Common myeloid progenitor, CD34-positive (primary cell): ENCODE measurements at regions not wholly inside any gene's neighbourhood (a gene's known extent, or its start where the extent isn't known, plus 50 kb on each side); places are given as distances from the start of the nearest gene placed in this dataset.

Experiments
- CTCF ChIA-PET: fragments of 350-600 bp; sonication (Branson Sonifier 250); formaldehyde crosslinking; loops from one replicate; lab custom pipeline; 2021; ENCODE audit warnings: antibody characterized with exemption; lab: Charles Lee
- POLR2A ChIA-PET: fragments of 350-600 bp; sonication (Branson Sonifier 250); formaldehyde crosslinking; loops from one replicate; lab custom pipeline; 2021; ENCODE audit warnings: antibody characterized with exemption; lab: Charles Lee
- DNase-seq, 3 donors: peaks; one replicate each; pipeline versions ENCODE4 v3.0.0 to v3.0.0-alpha.2; 2013
- H3K27ac ChIP-seq, 2 experiments: 1 replicate in 1 of 2; 2 replicates in 1 of 2; pipeline ENCODE4 v1.7.0; 2013; ENCODE audit warnings: inconsistent platforms in 2 of 2, low read length in 2 of 2, mild to moderate bottlenecking in 2 of 2, low read depth in 1 of 2, moderate library complexity in 1 of 2; ENCODE audit not compliant: severe bottlenecking in 2 of 2, insufficient read depth in 1 of 2, poor library complexity in 1 of 2
- H3K27me3 ChIP-seq, 5 experiments: replicated peaks in 2 of 5; 1 replicate in 3 of 5; 2 replicates in 2 of 5; pipeline versions ENCODE4 v1.6.1 to v1.7.0; 2013; ENCODE audit warnings: low read length in 4 of 5, mild to moderate bottlenecking in 2 of 5, moderate library complexity in 2 of 5, inconsistent platforms in 1 of 5; ENCODE audit not compliant: insufficient read depth in 5 of 5, control insufficient read depth in 4 of 5
- H3K36me3 ChIP-seq, 4 experiments: 1 replicate in 2 of 4; 2 replicates in 2 of 4; pipeline versions ENCODE4 v1.6.1 to v1.7.0; 2013; ENCODE audit warnings: low read length in 3 of 4, control low read depth in 1 of 4, mild to moderate bottlenecking in 1 of 4; ENCODE audit not compliant: control insufficient read depth in 4 of 4, insufficient read depth in 4 of 4
- H3K4me1 ChIP-seq, 4 experiments: 1 replicate in 3 of 4; 2 replicates in 1 of 4; pipeline versions ENCODE4 v1.6.1 to v1.7.1; 2013; ENCODE audit warnings: low read length in 3 of 4, mild to moderate bottlenecking in 3 of 4, control low read depth in 1 of 4, inconsistent platforms in 1 of 4, moderate library complexity in 1 of 4; ENCODE audit not compliant: control insufficient read depth in 4 of 4, insufficient read depth in 4 of 4; ENCODE audit errors: control extremely low read depth in 1 of 4
- H3K4me3 ChIP-seq, 7 experiments: 1 replicate in 4 of 7; 2 replicates in 3 of 7; pipeline versions ENCODE4 v1.5.1 to v1.7.0; 2013; ENCODE audit warnings: mild to moderate bottlenecking in 7 of 7, low read length in 6 of 7, moderate library complexity in 6 of 7, inconsistent platforms in 2 of 7, low read depth in 2 of 7, control low read depth in 1 of 7; ENCODE audit not compliant: insufficient read depth in 4 of 7, control insufficient read depth in 1 of 7; ENCODE audit errors: extremely low read depth in 1 of 7
- H3K9me3 ChIP-seq, 5 experiments: 1 replicate in 4 of 5; 2 replicates in 1 of 5; pipeline versions ENCODE4 v1.6.1 to v1.7.1; 2013; ENCODE audit warnings: low read length in 4 of 5, mild to moderate bottlenecking in 2 of 5, inconsistent platforms in 1 of 5, low read depth in 1 of 5, moderate library complexity in 1 of 5; ENCODE audit not compliant: control insufficient read depth in 4 of 5, insufficient read depth in 2 of 5; ENCODE audit errors: control extremely low read depth in 1 of 5
- WGBS: methylation state at CpG from one replicate; pipeline ENCODE4 v1.1.5; 2013; ENCODE audit not compliant: insufficient coverage; 5-methylcytosine and 5-hydroxymethylcytosine counted together

DNA sequence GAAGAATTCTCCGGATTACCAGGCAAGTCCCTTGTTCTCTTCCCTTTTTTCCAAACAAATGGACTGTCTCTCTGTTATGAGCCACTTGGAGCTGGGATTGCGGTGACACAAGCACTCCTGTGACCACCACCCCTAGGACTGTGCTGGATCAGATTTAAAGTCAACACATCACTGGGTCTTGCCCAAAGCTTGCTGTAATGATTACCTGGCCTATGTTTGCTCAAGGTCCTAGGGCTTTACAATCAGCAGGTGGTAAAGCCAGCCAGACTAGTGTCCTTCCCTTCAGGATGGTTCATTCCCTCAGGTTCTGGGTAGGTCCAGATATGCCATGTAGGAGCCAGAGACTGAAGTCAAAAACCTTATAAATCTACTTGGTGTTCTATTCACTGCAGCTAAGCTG lies 144.7 kb downstream of the COX18 start:
- H3K4me1 ChIP-seq: no peaks in the 10 kb centered on the region
- no peak overlapping the region for H3K27ac ChIP-seq
- no peaks in the 10 kb centered on the region for H3K27me3 ChIP-seq
- 88% methylated on average over 2 of the region's 2 CpGs for WGBS
- H3K9me3 ChIP-seq: peaks cover 0 to 5% (median 2%) of the 10 kb centered on the region in 5 experiments
- CTCF ChIA-PET: no interaction called here
- no peak overlapping the region for H3K4me3 ChIP-seq
- no peak for DNase-seq
- POLR2A ChIA-PET: no interaction called here
- no peaks in the 10 kb centered on the region for H3K36me3 ChIP-seq

DNA sequence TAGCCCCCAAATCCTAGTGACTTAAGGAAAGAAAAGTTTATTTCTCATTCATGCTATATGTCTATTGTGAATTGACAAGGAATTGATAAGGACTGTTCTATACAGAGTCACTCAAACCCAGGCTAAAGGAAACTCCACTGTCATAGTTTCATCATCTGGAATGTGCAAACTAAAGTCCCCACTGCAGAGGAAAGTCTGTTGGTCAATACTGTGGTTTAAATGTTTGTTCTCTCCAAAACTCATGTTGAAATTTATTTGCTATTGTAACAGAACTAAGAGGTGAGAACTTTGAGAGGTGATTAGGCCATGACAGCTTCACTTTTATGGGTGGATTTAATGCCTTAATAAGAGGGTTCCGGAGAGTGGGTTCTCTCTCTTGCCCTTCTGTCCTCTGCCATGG lies 149.6 kb downstream of the COX18 start:
- no peak for DNase-seq
- Histone ChIP-seq H3K4me3 (no peak overlapping the region), H3K27me3 (no peaks in the 10 kb centered on the region), H3K4me1 (no peaks in the 10 kb centered on the region), H3K36me3 (no peaks in the 10 kb centered on the region), H3K27ac (no peak overlapping the region), H3K9me3 (peaks cover 0 to 2% (median 2%) of the 10 kb centered on the region in 5 experiments)
- ChIA-PET CTCF (no interaction called here), POLR2A (no interaction called here)
- 90% methylated on average over 1 of the region's 1 CpG for WGBS

DNA sequence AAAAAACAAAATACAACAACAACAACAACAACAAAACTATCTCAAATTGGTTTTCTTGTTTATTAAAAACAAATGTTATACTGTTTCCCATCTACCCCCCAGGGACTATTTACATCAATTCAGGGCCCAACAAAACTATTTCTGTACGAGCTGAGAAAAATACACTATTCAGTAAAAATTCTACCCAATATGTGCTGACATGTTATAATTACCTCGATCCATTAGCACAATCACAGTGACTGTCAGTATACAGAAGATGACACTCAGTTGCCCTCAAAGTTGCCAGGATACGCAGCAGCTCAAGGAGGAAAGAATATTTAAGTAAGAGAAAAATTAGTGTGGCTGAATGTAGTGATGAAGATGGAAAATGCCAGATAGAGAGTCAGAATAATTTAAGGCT lies 150.1 kb downstream of the COX18 start:
- Histone ChIP-seq H3K4me1 (no peaks in the 10 kb centered on the region), H3K27me3 (no peaks in the 10 kb centered on the region), H3K27ac (no peak overlapping the region), H3K9me3 (peaks cover 0 to 2% (median 0%) of the 10 kb centered on the region in 5 experiments), H3K36me3 (no peaks in the 10 kb centered on the region), H3K4me3 (no peak overlapping the region)
- POLR2A ChIA-PET: no interaction called here
- WGBS: 100% methylated on average over 1 of the region's 3 CpGs
- no peak for DNase-seq
- CTCF ChIA-PET: no interaction called here

DNA sequence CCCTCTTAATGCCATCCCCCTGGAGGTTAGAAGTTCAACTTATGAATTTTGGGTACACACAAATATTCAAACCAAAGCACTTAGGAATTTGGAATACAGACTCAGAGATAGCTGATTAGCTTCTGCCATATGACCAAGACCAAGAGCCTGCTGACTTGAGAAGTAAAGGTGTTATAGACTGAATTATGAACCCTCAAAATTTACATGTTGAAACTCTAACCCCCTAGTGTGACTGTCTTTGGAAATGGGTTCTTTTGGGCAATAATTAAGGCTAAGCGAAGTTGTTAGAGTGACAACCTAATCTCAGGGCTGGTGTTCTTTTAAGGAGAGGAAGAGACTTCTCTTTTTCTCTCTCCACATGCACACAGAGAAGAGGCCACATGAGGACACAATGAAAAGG lies 151.2 kb downstream of the COX18 start:
- no peak for DNase-seq
- no peaks in the 10 kb centered on the region for H3K4me1 ChIP-seq

DNA sequence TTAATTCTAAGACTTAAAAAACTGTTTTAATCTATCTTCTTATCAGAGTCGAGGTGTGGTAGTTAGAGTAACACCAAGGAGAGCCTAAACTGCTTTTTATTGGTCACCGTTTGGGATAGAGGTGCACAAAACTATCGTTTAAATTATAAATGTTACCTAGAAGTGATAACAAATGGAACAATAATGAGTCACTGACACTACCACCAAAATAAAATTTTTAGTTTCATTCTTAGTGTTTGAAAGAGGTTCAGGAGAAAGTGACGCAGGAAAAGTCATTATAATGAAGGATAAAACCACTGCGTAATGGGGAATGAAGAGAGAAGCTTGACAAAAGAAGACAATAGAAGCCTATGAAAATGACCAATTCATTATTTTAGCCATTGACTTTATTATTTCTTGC lies 158.2 kb downstream of the COX18 start:
- ChIA-PET POLR2A (no interaction called here), CTCF (no interaction called here)
- peaks cover 0 to 2% (median 0%) of the 10 kb centered on the region in 5 experiments for H3K9me3 ChIP-seq
- no peak overlapping the region for H3K27ac ChIP-seq
- no peak overlapping the region for H3K4me3 ChIP-seq
- H3K36me3 ChIP-seq: no peaks in the 10 kb centered on the region
- no peaks in the 10 kb centered on the region for H3K27me3 ChIP-seq
- WGBS: no CpG with 5 or more reads among the region's 5 CpGs
- no peaks in the 10 kb centered on the region for H3K4me1 ChIP-seq
- DNase-seq: no peak

More for the DNA sequence above, 151.2 kb downstream of the COX18 start:
- Histone ChIP-seq H3K4me3 (no peak overlapping the region), H3K9me3 (peaks cover 0 to 2% (median 0%) of the 10 kb centered on the region in 5 experiments), H3K36me3 (no peaks in the 10 kb centered on the region), H3K27me3 (no peaks in the 10 kb centered on the region), H3K27ac (no peak overlapping the region)
- ChIA-PET CTCF (no interaction called here), POLR2A (no interaction called here)
- WGBS: no CpG with 5 or more reads among the region's 1 CpG

DNA sequence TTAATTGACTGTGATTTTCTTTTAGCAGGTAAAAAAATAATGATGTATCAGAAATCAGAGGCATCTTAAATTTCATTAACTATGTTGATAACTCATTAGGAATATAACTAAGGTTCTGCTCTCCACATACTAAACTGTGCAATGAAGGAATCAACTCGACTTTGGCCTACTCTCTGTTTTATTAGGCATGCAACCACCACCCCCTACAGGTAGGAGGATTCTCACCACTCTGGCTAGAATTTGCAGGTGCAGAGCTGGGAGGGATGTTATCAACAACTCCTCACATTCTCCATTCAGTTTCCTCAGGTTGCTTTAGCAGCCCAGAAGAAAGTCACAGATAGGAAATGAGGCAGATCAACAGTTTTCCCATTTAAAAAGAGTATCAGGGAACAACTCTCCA lies 160.1 kb downstream of the COX18 start:
- no peaks in the 10 kb centered on the region for H3K4me1 ChIP-seq
- no peak for DNase-seq
- POLR2A ChIA-PET: no interaction called here
- H3K36me3 ChIP-seq: no peaks in the 10 kb centered on the region
- H3K4me3 ChIP-seq: no peak overlapping the region
- no peaks in the 10 kb centered on the region for H3K27me3 ChIP-seq
- CTCF ChIA-PET: no interaction called here
- WGBS: no CpG with 5 or more reads among the region's 1 CpG
- H3K27ac ChIP-seq: no peak overlapping the region
- H3K9me3 ChIP-seq: peaks cover 0 to under 1% (median 0%) of the 10 kb centered on the region in 5 experiments

DNA sequence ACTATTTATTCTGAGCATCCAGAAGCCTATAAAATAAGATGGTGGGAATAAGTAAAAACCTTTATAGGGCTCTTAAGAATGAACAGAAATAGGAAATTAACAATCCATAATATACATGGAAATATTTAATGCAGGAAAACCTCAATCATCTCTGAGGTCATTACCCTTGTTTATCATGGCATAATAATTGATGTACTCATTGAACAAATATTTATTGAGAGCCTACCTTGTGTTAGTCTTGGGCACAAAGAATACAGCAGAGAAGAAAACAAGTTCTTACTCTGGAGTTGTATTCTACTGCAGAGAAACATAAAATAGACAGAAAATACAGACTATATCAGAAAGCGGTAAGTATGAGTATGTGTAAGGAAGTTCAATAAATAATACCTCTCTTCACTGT lies 167.2 kb downstream of the COX18 start:
- H3K4me1 ChIP-seq: no peaks in the 10 kb centered on the region
- no peak overlapping the region for H3K4me3 ChIP-seq
- H3K36me3 ChIP-seq: no peaks in the 10 kb centered on the region
- WGBS: no CpG with 5 or more reads among the region's 1 CpG
- CTCF ChIA-PET: no interaction called here
- H3K9me3 ChIP-seq: no peaks in the 10 kb centered on the region
- POLR2A ChIA-PET: no interaction called here
- DNase-seq: no peak
- no peaks in the 10 kb centered on the region for H3K27me3 ChIP-seq
- no peak overlapping the region for H3K27ac ChIP-seq
